Right lobe of liver (tissue), 4 donors: ENCODE measurements at regions not wholly inside any gene's neighbourhood (a gene's known extent, or its start where the extent isn't known, plus 50 kb on each side); places are given as distances from the start of the nearest gene placed in this dataset.

Experiments
- CTCF ChIP-seq, 4 donors: fragments of 200-600 bp in 3 of 4; fragments of 450-650 bp in 1 of 4; IDR thresholded peaks; one replicate each; pipeline versions ENCODE4 v1.5.1 to v1.8.0; 2016 to 2022; ENCODE audit warnings: antibody characterized with exemption in 4 of 4, mild to moderate bottlenecking in 2 of 4
- POLR2A ChIP-seq: fragments of 450-650 bp; IDR thresholded peaks from one replicate; pipeline ENCODE4 v1.6.1; 2017; ENCODE audit warnings: antibody characterized with exemption, mild to moderate bottlenecking
- donor health status: DM: no; HTN: no; CAD: no.
- donor health status: DM: no; HTN: no; CAD: no.
- donor health status: DM: no; HTN: yes; CAD: no.

- no peak for TF ChIP-seq CTCF (IDR thresholded peaks at IDR 0.05)
- no peak for TF ChIP-seq POLR2A
Observed at GRCh38 chr3:103372031-103372430, 937.2 kb downstream of the ZPLD1 start.
